ENCODE measurements at regions not wholly inside any gene's neighbourhood (a gene's known extent, or its start where the extent isn't known, plus 50 kb on each side); places are given as distances from the start of the nearest gene placed in this dataset.
"Not testable (repeated sequence)": the region's sequence is repeated elsewhere in the genome, so short reads cannot be mapped to it uniquely, and the experiment has no call there.

DNA sequence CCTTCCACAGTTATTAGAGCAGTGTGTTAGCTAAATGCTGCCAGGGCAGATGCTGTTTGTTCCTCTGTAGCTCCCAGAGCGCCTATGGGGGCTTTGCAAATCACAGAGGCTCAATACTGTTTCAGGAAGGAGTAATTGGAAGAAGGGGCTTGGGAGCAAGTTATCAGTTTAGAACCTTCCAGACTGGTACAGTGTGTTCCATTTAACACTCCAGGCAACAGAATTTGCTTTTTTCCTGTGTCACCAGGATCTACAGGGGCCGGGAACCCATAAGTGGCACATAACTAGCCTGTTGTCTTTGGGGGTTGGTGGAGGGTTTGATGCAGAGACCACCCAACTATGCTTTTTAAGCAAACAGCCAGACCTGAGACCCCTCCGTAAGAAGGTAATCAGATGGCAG is 307.3 kb upstream of the KCNN2 start:
- DNase-seq (ENCODE audit: low spot score) = no peak

DNA sequence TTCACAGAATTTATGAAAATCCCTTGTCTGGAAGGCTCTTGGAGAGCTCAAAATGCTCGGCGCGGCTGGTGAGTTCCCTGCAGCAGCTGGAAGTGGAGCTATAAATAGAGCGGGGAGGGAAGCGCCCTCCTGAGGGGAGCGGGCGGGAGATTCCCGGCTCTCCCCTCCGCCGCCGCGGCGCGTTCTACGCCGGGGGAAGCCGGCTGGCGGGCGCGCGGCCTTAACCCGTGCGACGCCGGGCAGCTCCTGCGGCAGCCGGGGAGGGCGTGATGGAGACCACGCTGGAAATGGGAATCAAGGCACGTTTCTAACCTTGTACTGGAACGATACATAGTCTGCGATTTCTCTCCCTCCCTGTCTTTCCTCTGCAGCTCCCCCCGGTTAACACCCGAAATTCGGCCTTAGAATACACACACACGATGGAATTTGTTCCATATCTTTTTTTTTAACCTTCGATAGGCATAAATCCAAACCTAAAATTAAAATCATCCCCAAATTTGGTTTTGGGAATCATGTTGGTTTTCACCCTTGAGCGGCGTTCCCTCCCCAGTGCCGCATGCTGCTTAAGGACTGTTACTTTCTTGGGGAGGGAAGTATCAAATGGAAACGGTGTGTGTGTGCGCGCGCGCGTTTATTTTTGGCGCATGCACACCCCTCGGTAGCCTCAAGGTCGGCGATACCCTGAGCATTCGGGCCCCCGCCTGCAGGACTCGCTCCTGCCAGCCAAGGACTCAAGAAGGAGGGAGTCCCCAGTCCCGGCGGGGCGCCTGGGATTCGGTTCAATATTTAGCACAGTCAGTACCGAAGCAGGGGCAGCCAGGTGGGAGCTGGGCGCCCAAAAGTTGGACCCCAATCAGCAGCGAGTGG is 306.3 kb upstream of the KCNN2 start:
- peak; percentile 10 for DNase-seq (ENCODE audit: low spot score)

DNA sequence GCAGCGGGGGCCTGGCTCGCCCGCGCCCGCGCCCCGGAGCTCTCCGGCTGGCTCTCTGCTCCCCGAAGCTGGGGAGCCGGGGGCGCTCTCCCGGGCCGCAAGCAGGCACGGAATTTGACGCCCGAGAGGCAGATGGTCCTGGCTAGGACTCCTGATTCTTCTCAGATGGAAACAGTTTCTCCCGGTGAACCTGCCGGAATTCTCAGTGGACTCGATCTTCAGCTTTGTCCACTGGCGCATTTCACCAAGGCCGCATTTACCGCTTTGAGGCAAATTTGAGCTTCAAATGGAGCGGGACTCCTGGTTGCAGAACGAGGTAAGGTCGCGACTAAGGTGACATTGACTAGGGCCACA is 305.7 kb upstream of the KCNN2 start:
- DNase-seq (ENCODE audit: low spot score) = no peak

DNA sequence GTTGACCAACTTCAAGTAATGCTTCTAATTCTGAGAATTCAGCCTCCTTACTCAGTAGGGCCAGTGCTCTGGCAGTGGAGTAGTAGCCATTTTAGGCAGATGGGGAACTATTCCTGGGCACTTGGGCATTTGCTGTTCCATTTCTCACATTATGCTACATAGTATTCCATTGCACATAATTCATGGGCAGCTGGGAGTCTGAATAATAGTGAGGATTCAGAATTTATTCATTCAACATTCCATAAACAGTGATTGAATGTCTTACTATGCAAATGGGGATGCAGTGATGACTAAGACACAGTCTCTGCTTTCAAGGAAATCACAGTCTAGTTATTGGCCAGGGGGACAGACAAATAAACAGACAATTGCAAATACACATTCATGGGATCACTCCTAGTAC is 301.0 kb upstream of the KCNN2 start:
- no peak for DNase-seq (ENCODE audit: low spot score)

GRCh38 chr5:114062932-114063867 is 298.7 kb upstream of the KCNN2 start:
- no peak for DNase-seq (ENCODE audit: low spot score)

DNA sequence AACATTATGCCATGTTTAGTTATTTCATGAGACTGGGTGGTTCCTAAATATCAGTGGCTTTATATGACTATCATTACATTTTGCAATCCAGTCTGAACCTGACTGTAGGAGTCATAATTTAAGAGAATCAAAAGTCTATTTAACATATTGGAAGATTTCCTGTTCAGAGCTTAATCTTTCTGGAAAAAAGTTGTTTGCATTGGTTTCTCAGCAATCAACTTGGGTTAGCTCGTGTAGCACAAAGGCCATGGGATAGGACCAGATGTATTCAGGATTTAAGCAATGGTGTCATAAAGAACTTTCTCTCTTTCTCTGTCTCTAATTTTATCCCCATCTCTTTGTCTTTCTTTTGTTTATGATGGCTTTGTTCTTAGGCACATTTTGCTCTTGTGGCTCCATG is 296.0 kb upstream of the KCNN2 start:
- DNase-seq (ENCODE audit: low spot score) = no peak

DNA sequence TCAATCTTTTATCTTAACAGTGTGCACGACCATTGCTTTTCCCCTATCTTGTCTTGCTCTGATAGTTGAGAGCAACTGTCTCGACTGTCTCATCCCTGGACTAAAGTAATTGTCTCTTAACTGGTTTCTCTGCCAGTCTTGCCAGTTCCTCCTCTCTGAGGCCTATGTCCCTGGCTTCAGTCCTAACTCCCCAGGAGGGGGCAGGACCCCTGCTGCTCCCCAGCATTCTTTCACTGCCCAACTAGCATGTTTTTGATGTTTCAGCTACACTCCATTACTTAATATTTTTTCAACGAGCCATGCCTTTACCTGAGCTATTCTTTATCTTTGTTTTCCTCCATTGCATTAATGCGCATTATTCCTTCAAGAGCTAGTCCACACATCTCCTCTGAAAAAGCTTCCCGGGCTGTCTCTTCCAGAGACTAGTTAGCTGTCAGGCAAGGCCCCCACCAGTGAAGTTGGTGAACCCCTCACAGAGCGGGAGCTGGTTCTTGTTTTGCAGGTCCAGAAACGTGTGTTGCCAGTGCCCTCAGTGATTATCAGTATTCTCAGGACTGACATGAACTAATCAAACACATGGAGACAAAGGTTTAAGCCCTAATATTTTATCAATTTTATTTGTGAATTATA is 291.7 kb upstream of the KCNN2 start:
- DNase-seq (ENCODE audit: low spot score) = no peak

- DNase-seq (ENCODE audit: low spot score) = no peak
Observed at GRCh38 chr5:114089259-114089658, 272.6 kb upstream of the KCNN2 start.

DNA sequence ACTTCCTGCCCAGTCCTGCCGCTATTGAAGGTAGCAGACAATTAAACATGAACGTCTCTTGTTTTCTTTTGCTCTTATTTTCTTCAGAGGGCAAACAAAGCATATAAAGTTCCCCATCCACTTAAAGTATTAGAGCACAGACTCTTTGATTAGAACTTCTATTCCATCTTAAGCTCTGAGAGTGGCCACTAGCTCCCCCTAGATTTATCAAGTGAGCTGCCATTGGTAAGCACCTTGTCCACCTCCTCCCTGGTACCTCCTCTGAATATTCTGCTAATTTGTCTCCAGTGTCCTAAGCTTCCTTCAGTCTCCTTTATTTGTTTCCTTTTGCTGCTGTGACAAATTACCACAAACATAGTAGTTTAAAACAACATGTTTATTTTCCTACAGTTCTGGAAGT is 264.3 kb upstream of the KCNN2 start:
- DNase-seq (ENCODE audit: low spot score) = no peak

DNA sequence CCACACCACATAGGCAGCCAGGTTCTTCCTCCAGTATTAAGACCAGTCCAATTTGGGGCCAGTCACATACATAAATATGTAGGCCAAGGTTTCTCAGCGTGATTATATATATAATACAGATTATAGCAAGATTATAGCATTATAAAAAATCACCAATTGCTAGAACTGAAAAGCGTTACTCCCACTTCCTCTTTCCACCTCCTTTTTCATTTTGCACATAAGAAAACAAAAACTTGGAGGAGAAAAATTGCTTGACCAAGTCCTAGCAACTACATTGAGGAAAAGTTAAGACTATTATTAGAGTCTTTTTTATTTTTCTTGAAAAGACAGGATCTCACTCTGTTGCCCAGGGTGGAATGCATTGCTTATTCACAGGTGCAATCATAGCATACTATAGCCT is 262.7 kb upstream of the KCNN2 start:
- no peak for DNase-seq (ENCODE audit: low spot score)

DNA sequence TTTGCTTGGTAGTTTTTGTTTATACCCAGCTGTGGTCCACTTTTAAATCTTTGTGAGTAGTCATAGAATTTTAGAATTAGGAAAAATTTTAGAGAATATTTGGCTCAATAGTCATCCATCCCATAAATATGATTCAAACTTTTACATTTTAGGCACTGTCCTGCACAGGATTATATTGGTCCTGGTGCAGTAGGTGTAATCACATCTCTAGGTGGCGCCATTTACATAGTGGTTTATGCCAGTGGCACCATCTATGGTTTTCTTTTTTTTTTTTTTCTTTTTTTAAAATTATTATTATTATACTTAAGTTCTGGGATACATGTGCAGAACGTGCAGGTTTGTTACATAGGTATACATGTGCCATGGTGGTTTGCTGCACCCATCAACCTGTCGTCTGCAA is 260.7 kb upstream of the KCNN2 start:
- DNase-seq (ENCODE audit: low spot score) = no peak

- no peak for DNase-seq (ENCODE audit: low spot score)
Observed at GRCh38 chr5:114113604-114114003, 248.3 kb upstream of the KCNN2 start.

DNA sequence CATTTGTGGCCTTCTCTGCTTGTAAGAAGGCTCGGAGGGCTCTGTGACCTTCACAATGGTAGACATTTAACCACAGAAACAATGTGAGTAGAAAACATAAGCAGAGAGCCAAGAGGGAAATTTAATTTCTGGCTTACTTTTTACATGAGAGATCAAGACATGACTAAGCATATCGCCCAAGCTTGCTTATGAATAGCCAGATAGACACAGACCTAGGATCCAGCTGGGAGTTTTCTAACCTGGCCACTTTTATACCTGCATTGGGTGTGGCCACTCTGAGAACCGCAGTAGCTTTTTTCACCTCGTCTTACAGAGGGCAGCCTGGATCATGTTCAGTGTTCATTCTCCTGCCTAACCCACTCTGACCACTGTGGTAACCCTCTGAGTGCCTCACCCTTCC is 244.9 kb upstream of the KCNN2 start:
- DNase-seq (ENCODE audit: low spot score) = no peak

GRCh38 chr5:114118511-114118910 is 243.4 kb upstream of the KCNN2 start:
- DNase-seq (ENCODE audit: low spot score) = no peak

- DNase-seq (ENCODE audit: low spot score) = no peak
Observed at GRCh38 chr5:114120166-114120565, 241.7 kb upstream of the KCNN2 start.

GRCh38 chr5:114122852-114123251 is 239.0 kb upstream of the KCNN2 start:
- DNase-seq (ENCODE audit: low spot score) = no peak

DNA sequence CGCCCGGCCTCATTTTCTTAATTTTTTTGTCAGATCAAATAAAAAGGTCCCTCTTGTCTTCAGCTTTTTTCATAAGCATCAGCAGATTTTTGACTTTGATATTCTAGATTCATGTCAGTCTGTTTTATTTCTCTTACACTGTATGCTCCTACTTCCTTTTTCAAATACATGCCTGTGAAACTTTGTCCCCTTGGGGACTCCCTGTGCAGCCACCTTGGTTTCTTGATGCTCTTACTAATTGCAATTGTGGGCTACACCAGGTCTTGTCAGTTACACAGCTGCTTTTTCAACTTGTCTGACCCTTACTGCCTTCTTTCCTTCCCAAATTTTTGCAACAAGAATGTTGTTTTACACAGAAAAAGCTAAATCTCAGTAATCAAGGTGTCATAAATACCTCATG is 238.2 kb upstream of the KCNN2 start:
- DNase-seq (ENCODE audit: low spot score) = no peak

GRCh38 chr5:114146398-114146797 is 215.5 kb upstream of the KCNN2 start:
- no peak for DNase-seq (ENCODE audit: low spot score)

DNA sequence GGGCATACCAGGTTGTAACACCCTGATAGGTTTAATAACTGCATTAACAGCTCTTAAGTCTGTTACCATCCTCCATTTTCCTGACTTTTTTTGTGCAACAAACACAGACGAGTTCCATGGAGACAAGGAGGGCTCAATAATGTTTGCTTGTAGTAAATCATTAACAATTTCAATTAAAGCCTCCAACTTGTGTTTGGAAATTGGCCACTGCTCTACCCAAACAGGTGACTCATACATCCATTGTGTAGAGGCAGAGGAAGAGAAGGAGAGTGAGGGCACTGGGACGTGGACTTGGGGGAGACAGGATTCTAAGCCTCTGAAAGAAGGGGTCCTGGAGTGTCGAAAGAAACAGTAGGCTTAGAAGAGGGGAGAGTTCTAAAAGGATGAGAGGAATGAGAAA is 213.6 kb upstream of the KCNN2 start:
- no peak for DNase-seq (ENCODE audit: low spot score)

DNA sequence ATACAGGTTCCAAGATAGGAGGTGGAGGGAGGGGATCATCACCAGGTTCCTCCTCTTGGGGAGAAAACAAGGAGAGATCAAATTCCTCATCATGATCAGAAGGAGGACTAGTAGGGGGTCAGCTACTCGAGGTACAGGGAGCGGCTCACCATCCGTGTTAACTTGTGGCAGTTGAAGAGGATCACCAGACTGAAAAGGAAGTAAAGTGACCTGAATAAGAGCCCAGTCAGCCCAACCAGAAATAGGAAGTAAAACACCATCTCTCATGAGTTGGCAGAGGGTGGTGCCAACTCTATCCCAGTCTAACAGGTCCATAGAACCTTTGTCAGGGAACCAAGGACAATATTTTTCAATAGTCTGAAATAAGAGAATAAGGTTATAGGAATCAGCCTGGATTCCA is 213.1 kb upstream of the KCNN2 start:
- DNase-seq (ENCODE audit: low spot score) = not testable (repeated sequence)

DNA sequence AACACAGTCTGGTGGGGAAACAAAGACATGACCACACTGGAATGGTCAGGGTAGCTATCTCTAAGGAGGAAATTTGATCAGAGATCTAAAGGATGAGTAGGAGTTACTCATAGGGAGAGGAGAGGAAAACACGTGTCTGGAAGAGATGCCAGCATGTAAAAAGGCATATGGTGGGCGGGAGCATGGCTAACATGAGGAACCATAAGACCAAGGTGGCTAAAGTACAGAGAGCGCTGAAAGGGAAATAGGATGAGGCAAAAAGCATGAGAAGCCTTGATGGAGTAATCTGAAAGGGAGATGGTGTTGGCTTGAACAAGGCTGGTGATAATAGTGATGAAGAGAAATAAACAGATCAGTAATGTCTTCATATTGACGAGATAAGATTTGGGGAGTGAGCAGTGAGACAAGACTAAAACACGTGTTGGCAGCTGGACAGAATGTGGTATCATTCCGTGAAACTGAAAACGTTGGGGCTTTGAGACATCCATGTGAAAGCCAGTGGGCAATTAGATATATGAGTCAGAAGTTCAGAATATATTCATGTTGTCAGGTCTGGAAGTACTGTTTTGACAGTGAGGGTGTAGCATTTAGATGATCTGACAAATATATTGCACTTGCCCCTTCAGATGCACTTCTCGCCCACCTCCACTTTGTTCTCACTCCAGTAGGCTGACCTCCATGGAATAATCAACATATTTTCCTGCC is 209.1 kb upstream of the KCNN2 start:
- DNase-seq (ENCODE audit: low spot score) = no peak

DNA sequence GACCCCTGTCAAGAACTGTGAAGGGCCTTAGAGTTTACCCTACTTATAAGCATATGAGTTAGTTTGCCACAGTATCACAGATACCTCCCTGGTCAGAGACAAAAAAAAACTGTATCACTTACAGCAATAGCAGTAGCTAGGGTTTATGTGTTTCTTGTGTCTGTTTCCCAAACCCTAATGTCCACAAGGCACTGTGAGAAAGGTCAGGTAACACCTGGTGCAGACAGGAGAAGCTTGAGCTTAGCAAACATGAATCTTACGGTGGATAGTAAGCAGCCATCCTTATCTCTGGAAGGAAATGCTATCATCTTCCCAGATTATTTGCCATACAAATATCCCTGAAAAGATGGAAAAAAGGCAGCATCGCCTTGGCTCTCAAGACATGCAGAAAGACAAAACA is 208.5 kb upstream of the KCNN2 start:
- DNase-seq (ENCODE audit: low spot score) = no peak

Measured in AG08395 (cell line).